Lower leg skin (tissue), 4 donors: ENCODE measurements at regions not wholly inside any gene's neighbourhood (a gene's known extent, or its start where the extent isn't known, plus 50 kb on each side); places are given as distances from the start of the nearest gene placed in this dataset.

Source experiments
- DNase-seq, 2 donors: peaks; one replicate each; pipeline ENCODE4 v3.0.0-alpha.2; 2019; ENCODE audit warnings: low spot score in 2 of 2
- H3K4me3 ChIP-seq: fragments of 200-600 bp; sonication (generic); 2 replicates; pipeline ENCODE4 v1.5.1; 2017; ENCODE audit warnings: mild to moderate bottlenecking, low read depth; ENCODE audit not compliant: poor library complexity, severe bottlenecking
- POLR2A ChIP-seq, 2 donors: fragments of 450-650 bp; IDR thresholded peaks; one replicate each; pipeline ENCODE4 v1.6.1; 2016 to 2017; ENCODE audit warnings: antibody characterized with exemption in 2 of 2, mild to moderate bottlenecking in 1 of 2, moderate library complexity in 1 of 2
- WGBS, 2 donors: methylation state at CpG; one replicate each; pipeline ENCODE4 v1.1.5; 2018; 5-methylcytosine and 5-hydroxymethylcytosine counted together
- intact Hi-C: fragments of 100-400 bp; cut with DNase I; formaldehyde crosslinking; loops from one replicate; pipeline ENCODE4 v1.15.0; 2023; ENCODE audit warnings: low total_unique reads
- TF ChIP-seq, protein P1 (sequence below), 3 donors: fragments of 450-650 bp; IDR thresholded peaks; one replicate each; pipeline ENCODE4 v1.5.1; 2016; ENCODE audit warnings: antibody characterized with exemption in 3 of 3, mild to moderate bottlenecking in 3 of 3, moderate library complexity in 2 of 3

DNA sequence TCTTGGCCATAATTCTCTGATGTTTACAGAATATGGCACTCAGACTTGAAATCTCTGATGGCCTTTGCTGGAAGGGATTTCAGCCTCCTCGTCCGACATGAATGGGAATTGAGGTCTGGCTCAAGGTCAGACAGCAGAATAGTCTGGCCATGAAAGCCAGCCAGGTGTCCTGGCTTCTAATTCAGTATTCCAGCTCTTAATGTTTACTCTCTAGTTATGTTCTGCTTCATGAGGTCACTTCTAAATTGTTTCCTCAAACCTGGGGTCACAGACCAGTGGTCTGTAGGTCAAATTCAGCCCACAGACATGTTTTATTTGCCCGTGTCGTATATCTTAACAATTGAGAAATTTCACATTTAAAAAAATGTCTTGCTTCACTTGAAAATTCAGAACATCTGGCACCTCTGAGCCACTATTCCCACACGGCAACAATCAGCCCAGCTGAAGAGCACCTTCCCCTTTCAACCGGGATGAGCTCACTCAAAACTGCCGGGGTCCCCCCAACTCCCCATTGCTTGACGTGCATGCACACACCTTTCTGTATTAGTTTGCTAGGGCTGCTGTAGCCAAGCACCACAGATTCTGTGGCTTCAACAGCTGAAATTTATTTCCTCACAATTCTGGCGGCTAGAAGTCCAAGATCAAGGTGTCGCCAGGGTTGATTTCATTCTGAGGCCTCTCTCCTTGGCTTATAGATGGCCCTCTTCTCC is 243.5 kb downstream of the ENC1 start:
- H3K4me3 ChIP-seq, result no peak overlapping the region
- TF ChIP-seq, protein P1, sequence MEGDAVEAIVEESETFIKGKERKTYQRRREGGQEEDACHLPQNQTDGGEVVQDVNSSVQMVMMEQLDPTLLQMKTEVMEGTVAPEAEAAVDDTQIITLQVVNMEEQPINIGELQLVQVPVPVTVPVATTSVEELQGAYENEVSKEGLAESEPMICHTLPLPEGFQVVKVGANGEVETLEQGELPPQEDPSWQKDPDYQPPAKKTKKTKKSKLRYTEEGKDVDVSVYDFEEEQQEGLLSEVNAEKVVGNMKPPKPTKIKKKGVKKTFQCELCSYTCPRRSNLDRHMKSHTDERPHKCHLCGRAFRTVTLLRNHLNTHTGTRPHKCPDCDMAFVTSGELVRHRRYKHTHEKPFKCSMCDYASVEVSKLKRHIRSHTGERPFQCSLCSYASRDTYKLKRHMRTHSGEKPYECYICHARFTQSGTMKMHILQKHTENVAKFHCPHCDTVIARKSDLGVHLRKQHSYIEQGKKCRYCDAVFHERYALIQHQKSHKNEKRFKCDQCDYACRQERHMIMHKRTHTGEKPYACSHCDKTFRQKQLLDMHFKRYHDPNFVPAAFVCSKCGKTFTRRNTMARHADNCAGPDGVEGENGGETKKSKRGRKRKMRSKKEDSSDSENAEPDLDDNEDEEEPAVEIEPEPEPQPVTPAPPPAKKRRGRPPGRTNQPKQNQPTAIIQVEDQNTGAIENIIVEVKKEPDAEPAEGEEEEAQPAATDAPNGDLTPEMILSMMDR (IDR thresholded peaks at IDR 0.05), result no peak
- WGBS, 2 donors, result 83 to 87% methylated on average over 10 of the region's 10 CpGs
- DNase-seq, result no peak
- intact Hi-C loops, result no loop called here

DNA sequence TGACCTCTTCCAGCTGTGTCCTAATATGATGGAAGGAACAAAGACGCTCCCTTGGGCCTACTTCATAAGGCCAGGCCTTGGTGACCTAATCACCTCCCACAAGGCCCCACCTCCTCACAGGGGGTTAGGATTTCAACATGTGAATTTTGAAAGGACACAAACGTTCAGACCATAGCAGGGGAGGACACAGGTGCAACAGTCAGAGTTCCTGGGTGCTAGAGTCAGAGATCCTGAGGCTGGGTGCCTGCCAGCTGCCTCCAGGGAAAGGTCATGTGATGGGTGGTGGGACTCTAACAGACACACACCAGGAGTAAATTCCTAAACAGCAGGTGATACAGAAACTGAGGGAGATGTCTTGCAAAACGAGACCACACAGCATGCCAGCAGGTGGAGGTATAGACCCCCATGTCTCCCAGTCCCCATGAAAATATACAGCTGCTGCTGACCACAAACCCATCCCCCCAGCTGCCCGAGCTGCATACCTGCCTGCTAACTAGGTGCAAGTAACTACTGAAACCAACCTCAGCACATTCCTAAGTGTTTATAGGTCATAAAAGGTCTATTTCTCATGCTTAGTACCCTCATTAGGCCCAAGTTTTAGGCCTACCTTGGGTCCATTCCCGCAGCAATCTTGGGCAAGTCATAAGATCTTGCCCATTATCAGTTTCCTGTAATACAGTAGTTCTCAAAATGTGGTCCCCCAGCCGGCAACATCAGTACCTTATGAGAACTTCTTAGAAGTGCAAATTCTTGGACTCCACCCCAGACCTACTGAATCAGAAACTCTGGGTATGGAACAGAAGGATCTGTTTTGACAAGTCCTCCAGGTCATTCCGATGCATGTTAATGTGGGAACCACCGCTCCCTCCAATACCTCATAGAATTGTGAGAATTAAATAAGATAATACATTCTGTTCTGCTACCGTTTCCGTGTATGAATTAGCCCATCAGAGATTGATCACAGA is 245.3 kb downstream of the ENC1 start:
- DNase-seq, result peak in 1 of 2 donors; percentile 78
- intact Hi-C loops, result no loop called here
- no peak overlapping the region for H3K4me3 ChIP-seq
- TF ChIP-seq, protein P1 (IDR thresholded peaks at IDR 0.05), result no peak
- no peak for TF ChIP-seq POLR2A (IDR thresholded peaks at IDR 0.05)
- WGBS, 2 donors, result 61 to 64% methylated on average over 10 of the region's 10 CpGs

DNA sequence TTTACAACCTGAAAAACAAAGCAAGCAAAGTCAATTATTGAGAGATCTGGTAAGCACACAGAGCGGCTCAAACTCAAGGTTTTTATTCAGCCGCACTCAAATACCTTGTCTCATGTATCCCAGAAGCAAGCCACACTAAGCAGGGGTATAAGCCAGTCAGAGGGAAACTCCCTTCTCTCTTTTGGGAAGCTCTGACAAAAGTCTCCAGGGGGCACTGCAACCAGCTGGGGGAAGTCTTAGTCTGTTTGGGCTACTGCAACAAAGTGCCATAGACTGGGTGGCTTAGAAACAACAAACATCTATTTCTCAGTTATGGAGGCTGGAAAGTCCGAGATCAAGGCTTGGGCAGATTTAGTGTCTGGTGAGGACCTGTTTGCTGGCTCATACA is 246.0 kb downstream of the ENC1 start:
- no peak for DNase-seq
- no peak overlapping the region for H3K4me3 ChIP-seq
- intact Hi-C loops, result no loop called here
- 92 to 94% methylated on average over 3 of the region's 3 CpGs for WGBS, 2 donors
- no peak for TF ChIP-seq POLR2A (IDR thresholded peaks at IDR 0.05)
- TF ChIP-seq, protein P1 (IDR thresholded peaks at IDR 0.05), result no peak

DNA sequence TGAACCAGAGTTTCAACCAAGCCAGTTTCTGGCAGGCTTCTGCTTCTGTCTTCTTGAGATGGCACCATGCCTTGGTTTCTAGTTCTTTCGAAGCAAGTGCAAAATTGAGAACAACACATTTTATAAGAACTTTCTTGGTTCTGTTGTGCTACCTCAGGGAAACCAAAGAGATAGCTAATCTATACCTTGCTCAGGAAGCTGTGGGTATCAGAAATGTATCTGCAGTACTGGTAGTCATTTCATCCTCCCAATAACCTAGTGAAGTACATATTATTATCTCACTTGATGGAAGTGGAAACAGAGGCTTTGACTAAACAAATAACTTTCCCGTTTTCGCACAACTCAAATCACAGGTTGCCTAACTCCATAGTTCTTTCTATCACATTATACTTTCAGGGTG is 246.6 kb downstream of the ENC1 start:
- TF ChIP-seq, protein P1 (IDR thresholded peaks at IDR 0.05), result no peak
- no peak for TF ChIP-seq POLR2A (IDR thresholded peaks at IDR 0.05)
- 89 to 97% methylated on average over 3 of the region's 3 CpGs for WGBS, 2 donors
- no peak overlapping the region for H3K4me3 ChIP-seq

DNA sequence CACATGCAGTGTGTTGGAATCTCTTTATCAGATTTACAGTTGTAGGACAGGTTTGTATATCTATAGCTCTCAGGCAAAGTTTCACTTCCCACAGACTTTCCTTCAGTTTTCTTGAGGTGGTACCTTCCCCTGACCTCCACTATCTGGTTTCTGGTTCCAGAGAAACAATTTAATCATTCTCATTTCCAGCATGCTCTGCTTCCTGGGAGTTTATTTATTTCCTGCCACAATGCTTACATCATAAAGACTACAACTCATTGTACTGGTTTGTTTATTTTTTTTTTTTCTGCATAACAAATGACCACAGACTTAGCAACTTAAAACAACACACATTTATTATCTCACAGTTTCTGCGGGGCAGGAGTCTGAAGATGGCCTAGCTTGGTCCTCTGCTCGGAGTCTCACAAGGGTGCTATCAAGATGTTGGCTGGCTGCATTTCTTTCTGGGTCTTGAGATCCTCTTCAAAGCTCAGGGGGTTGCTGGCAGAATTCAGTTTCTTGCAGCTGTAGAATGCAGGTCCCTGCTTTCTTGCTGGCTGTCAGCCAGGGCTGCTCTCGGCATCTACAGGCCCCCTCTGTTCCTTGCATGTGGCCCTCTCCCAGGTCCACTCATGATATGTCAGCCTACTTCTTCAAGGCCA is 247.7 kb downstream of the ENC1 start:
- no peak for DNase-seq
- intact Hi-C loops, result no loop called here
- no peak for TF ChIP-seq POLR2A (IDR thresholded peaks at IDR 0.05)
- TF ChIP-seq, protein P1 (IDR thresholded peaks at IDR 0.05), result no peak

More for the DNA sequence above, 246.6 kb downstream of the ENC1 start:
- intact Hi-C loops, result no loop called here
- no peak for DNase-seq

More for the DNA sequence above, 247.7 kb downstream of the ENC1 start:
- 75 to 78% methylated on average over 3 of the region's 3 CpGs for WGBS, 2 donors
- no peak overlapping the region for H3K4me3 ChIP-seq
